ENCODE measurements at regions not wholly inside any gene's neighbourhood (a gene's known extent, or its start where the extent isn't known, plus 50 kb on each side); places are given as distances from the start of the nearest gene placed in this dataset.

DNA sequence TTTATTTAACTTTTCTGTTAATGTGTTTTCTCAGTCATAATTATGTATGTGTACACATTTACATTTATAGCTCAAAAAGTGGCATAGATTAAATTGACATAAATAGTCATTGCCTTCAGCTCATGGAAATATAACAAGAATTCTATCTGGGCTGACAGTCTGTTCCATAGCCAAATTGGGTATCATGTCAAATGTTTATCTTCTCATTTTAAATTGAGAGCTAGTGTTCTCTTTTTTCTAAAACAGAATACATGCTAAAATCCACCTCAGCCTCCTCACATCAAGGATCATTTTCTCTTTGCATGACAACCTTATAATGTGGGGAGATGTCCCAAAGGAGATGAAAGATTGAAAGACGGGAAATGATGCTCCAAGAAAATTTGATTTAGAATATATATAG is 144.1 kb upstream of the BCHE start:
- TF ChIP-seq EZH2phosphoT487 (IDR thresholded peaks at IDR 0.05; ENCODE audit: insufficient read depth, low read depth) (no peak), EZH2 (IDR thresholded peaks at IDR 0.05; ENCODE audit: insufficient read depth, poor library complexity, severe bottlenecking) (no peak)
